SJSA1 (cell line): ENCODE measurements at regions not wholly inside any gene's neighbourhood (a gene's known extent, or its start where the extent isn't known, plus 50 kb on each side); places are given as distances from the start of the nearest gene placed in this dataset.
"Not testable (repeated sequence)": the region's sequence is repeated elsewhere in the genome, so short reads cannot be mapped to it uniquely, and the experiment has no call there.

Source experiments
- DNase-seq, 2 experiments: peaks; one replicate each; pipeline ENCODE4 v3.0.0-alpha.2; 2015 to 2020; ENCODE audit warnings: low spot score in 2 of 2, low read depth in 1 of 2
- H3K27ac ChIP-seq: fragments of 250-450 bp; sonication (Bioruptor Pico); 2 replicates; pipeline ENCODE4 v1.5.1; 2020; ENCODE audit warnings: mild to moderate bottlenecking, moderate library complexity
- H3K27me3 ChIP-seq: fragments of 250-450 bp; sonication (Bioruptor Pico); replicated peaks from 2 replicates; pipeline ENCODE4 v1.5.1; 2020; ENCODE audit warnings: mild to moderate bottlenecking, moderate library complexity
- H3K36me3 ChIP-seq: fragments of 250-450 bp; sonication (Bioruptor Pico); 2 replicates; pipeline ENCODE4 v1.5.1; 2020; ENCODE audit warnings: mild to moderate bottlenecking
- H3K4me1 ChIP-seq: fragments of 250-450 bp; sonication (Bioruptor Pico); replicated peaks from 2 replicates; pipeline ENCODE4 v1.6.1; 2021; ENCODE audit warnings: mild to moderate bottlenecking
- H3K4me3 ChIP-seq: fragments of 250-450 bp; sonication (Bioruptor Pico); 2 replicates; pipeline ENCODE4 v1.5.1; 2020; ENCODE audit warnings: mild to moderate bottlenecking
- H3K9me3 ChIP-seq: fragments of 250-450 bp; sonication (Bioruptor Pico); replicated peaks from 2 replicates; pipeline ENCODE4 v1.5.1; 2020; ENCODE audit warnings: mild to moderate bottlenecking

GRCh38 chr17:71089431-71089830, 920.1 kb downstream of the KCNJ2 start:
- Histone ChIP-seq H3K27ac (no peak overlapping the region), H3K27me3 (no peaks in the 10 kb centered on the region), H3K9me3 (no peaks in the 10 kb centered on the region; the same call in 1 of the 2 replicates), H3K4me3 (no peak overlapping the region), H3K36me3 (no peaks in the 10 kb centered on the region), H3K4me1 (no peaks in the 10 kb centered on the region)
- no peak for DNase-seq

GRCh38 chr17:71098071-71098470, 928.7 kb downstream of the KCNJ2 start:
- H3K27me3 ChIP-seq: no peaks in the 10 kb centered on the region
- no peak overlapping the region for H3K4me3 ChIP-seq
- H3K36me3 ChIP-seq: no peaks in the 10 kb centered on the region
- no peak overlapping the region for H3K27ac ChIP-seq
- no peaks in the 10 kb centered on the region for H3K4me1 ChIP-seq
- DNase-seq: no peak
- H3K9me3 ChIP-seq: peaks cover 3% of the 10 kb centered on the region; the same call in 1 of the 2 replicates

GRCh38 chr17:71099003-71099714, 929.8 kb downstream of the KCNJ2 start:
- H3K4me1 ChIP-seq: no peaks in the 10 kb centered on the region
- H3K4me3 ChIP-seq: no peak overlapping the region
- DNase-seq: no peak
- H3K27ac ChIP-seq: no peak overlapping the region
- no peaks in the 10 kb centered on the region for H3K36me3 ChIP-seq
- H3K9me3 ChIP-seq: peaks cover 3% of the 10 kb centered on the region; the same call in 1 of the 2 replicates
- no peaks in the 10 kb centered on the region for H3K27me3 ChIP-seq

GRCh38 chr17:71102777-71103176, 933.4 kb downstream of the KCNJ2 start:
- Histone ChIP-seq H3K4me3 (no peak overlapping the region), H3K4me1 (no peaks in the 10 kb centered on the region), H3K27ac (no peak overlapping the region), H3K36me3 (no peaks in the 10 kb centered on the region), H3K27me3 (no peaks in the 10 kb centered on the region), H3K9me3 (peaks cover 3% of the 10 kb centered on the region; the same call in 1 of the 2 replicates)
- DNase-seq: no peak

- H3K36me3 ChIP-seq: no peaks in the 10 kb centered on the region
- no peak overlapping the region for H3K27ac ChIP-seq
- H3K27me3 ChIP-seq: no peaks in the 10 kb centered on the region
- H3K4me1 ChIP-seq: no peaks in the 10 kb centered on the region
- no peak for DNase-seq
- no peak overlapping the region for H3K4me3 ChIP-seq
- peaks cover 3% of the 10 kb centered on the region; the same call in 1 of the 2 replicates for H3K9me3 ChIP-seq
Observed at GRCh38 chr17:71104225-71104624, 934.9 kb downstream of the KCNJ2 start.

- H3K4me3 ChIP-seq, H3K36me3 ChIP-seq, H3K27me3 ChIP-seq, DNase-seq, H3K4me1 ChIP-seq, H3K27ac ChIP-seq, H3K9me3 ChIP-seq: not testable (repeated sequence)
Observed at GRCh38 chr17:71106056-71106455, 936.7 kb downstream of the KCNJ2 start.

- DNase-seq: no peak
Observed at GRCh38 chr17:71107136-71107535, 937.8 kb downstream of the KCNJ2 start.

GRCh38 chr17:71109697-71110096, 940.4 kb downstream of the KCNJ2 start:
- Histone ChIP-seq H3K27me3 (no peaks in the 10 kb centered on the region), H3K9me3 (no peaks in the 10 kb centered on the region), H3K27ac (no peak overlapping the region), H3K4me3 (no peak overlapping the region), H3K4me1 (no peaks in the 10 kb centered on the region), H3K36me3 (no peaks in the 10 kb centered on the region)
- no peak for DNase-seq

More at GRCh38 chr17:71107136-71107535, 937.8 kb downstream of the KCNJ2 start:
- Histone ChIP-seq H3K36me3 (no peaks in the 10 kb centered on the region), H3K9me3 (no peaks in the 10 kb centered on the region), H3K27ac (no peak overlapping the region), H3K4me1 (no peaks in the 10 kb centered on the region), H3K4me3 (no peak overlapping the region), H3K27me3 (no peaks in the 10 kb centered on the region)

GRCh38 chr17:71110326-71110725, 941.0 kb downstream of the KCNJ2 start:
- no peaks in the 10 kb centered on the region for H3K4me1 ChIP-seq
- H3K36me3 ChIP-seq: no peaks in the 10 kb centered on the region
- no peaks in the 10 kb centered on the region; the same call in 1 of the 2 replicates for H3K9me3 ChIP-seq
- no peaks in the 10 kb centered on the region for H3K27me3 ChIP-seq
- H3K4me3 ChIP-seq: no peak overlapping the region
- no peak overlapping the region for H3K27ac ChIP-seq
- DNase-seq: no peak

GRCh38 chr17:71111460-71111859, 942.1 kb downstream of the KCNJ2 start:
- Histone ChIP-seq H3K9me3 (no peaks in the 10 kb centered on the region; the same call in 1 of the 2 replicates), H3K27me3 (no peaks in the 10 kb centered on the region), H3K4me1 (no peaks in the 10 kb centered on the region), H3K36me3 (no peaks in the 10 kb centered on the region), H3K27ac (no peak overlapping the region), H3K4me3 (no peak overlapping the region)
- DNase-seq: no peak

GRCh38 chr17:71111934-71112333, 942.6 kb downstream of the KCNJ2 start:
- no peak overlapping the region for H3K27ac ChIP-seq
- no peaks in the 10 kb centered on the region for H3K4me1 ChIP-seq
- DNase-seq: no peak
- no peaks in the 10 kb centered on the region; the same call in 1 of the 2 replicates for H3K9me3 ChIP-seq
- no peak overlapping the region for H3K4me3 ChIP-seq
- no peaks in the 10 kb centered on the region for H3K36me3 ChIP-seq
- no peaks in the 10 kb centered on the region for H3K27me3 ChIP-seq

- no peak for DNase-seq
- Histone ChIP-seq H3K27me3 (no peaks in the 10 kb centered on the region), H3K36me3 (no peaks in the 10 kb centered on the region), H3K4me3 (no peak overlapping the region), H3K27ac (no peak overlapping the region), H3K9me3 (no peaks in the 10 kb centered on the region; the same call in 1 of the 2 replicates), H3K4me1 (no peaks in the 10 kb centered on the region)
Observed at GRCh38 chr17:71113347-71113746, 944.0 kb downstream of the KCNJ2 start.

GRCh38 chr17:71114911-71115668, 945.8 kb downstream of the KCNJ2 start:
- no peak overlapping the region for H3K4me3 ChIP-seq
- no peaks in the 10 kb centered on the region; the same call in 1 of the 2 replicates for H3K9me3 ChIP-seq
- no peak for DNase-seq
- no peak overlapping the region for H3K27ac ChIP-seq
- no peaks in the 10 kb centered on the region for H3K27me3 ChIP-seq
- H3K36me3 ChIP-seq: no peaks in the 10 kb centered on the region
- H3K4me1 ChIP-seq: no peaks in the 10 kb centered on the region

- Histone ChIP-seq H3K4me1 (no peaks in the 10 kb centered on the region), H3K27me3 (no peaks in the 10 kb centered on the region), H3K9me3 (no peaks in the 10 kb centered on the region; the same call in 1 of the 2 replicates), H3K36me3 (no peaks in the 10 kb centered on the region), H3K4me3 (no peak overlapping the region), H3K27ac (no peak overlapping the region)
- DNase-seq: no peak
Observed at GRCh38 chr17:71115669-71115972, 946.3 kb downstream of the KCNJ2 start.
